ENCODE measurements at regions not wholly inside any gene's neighbourhood (a gene's known extent, or its start where the extent isn't known, plus 50 kb on each side); places are given as distances from the start of the nearest gene placed in this dataset.
"Not testable (repeated sequence)": the region's sequence is repeated elsewhere in the genome, so short reads cannot be mapped to it uniquely, and the experiment has no call there.

- ChIA-PET CTCF (interaction anchor here (1.0 to 5.7 kb wide), 5 partner anchors 55 to 1733 kb away, joined by 3 to 89 read pairs (median 4); no protein-coding TSS in a partner anchor), POLR2A (no interaction called here)
- Histone ChIP-seq H3K4me3 (ENCODE audit: low read depth in 2 of 2, low read length in 1 of 2) (no peak overlapping the region), H3K4me1 (ENCODE audit: control insufficient read depth in 1 of 2, insufficient read depth in 2 of 2, low read depth in 1 of 2, low read length in 1 of 2) (peaks cover 0 to 2% of the 10 kb centered on the region in 2 experiments; a peak in 1 of 4 replicates), H4K20me1 (ENCODE audit: insufficient read depth) (no peaks in the 10 kb centered on the region), H3F3A (replicated peaks; ENCODE audit: insufficient read depth) (no peaks in the 10 kb centered on the region), H3K9ac (no peak overlapping the region), H3K79me2 (ENCODE audit: insufficient read depth) (no peaks in the 10 kb centered on the region), H3K9me2 (no peaks in the 10 kb centered on the region), H3K27me3 (ENCODE audit: insufficient read depth) (no peaks in the 10 kb centered on the region), H3K9me3 (no peaks in the 10 kb centered on the region), H2AFZ (ENCODE audit: low read depth) (no peak overlapping the region), H3K27ac (ENCODE audit: low read depth in 2 of 2, low read length in 1 of 2) (no peak overlapping the region), H3K36me3 (replicated peaks in 1 of 2; ENCODE audit: control insufficient read depth in 1 of 2, insufficient read depth in 2 of 2, low read length in 1 of 2) (no peaks in the 10 kb centered on the region), H3K4me2 (no peak overlapping the region)
- DNase-seq: no peak
- TF ChIP-seq FOSL2 (IDR thresholded peaks at IDR 0.05; ENCODE audit: borderline replicate concordance, low read depth) (no peak), REST (IDR thresholded peaks at IDR 0.05; ENCODE audit: low read depth, low read length) (no peak), FOXJ3 (CRISPR knock-in tag; IDR thresholded peaks at IDR 0.05) (no peak), MXI1 (IDR thresholded peaks at IDR 0.05; ENCODE audit: low read depth, low read length) (no peak), PBX3 (IDR thresholded peaks at IDR 0.05) (no peak), POLR2AphosphoS5 (IDR thresholded peaks at IDR 0.05; ENCODE audit: low read depth, low read length) (no peak), CHD2 (IDR thresholded peaks at IDR 0.05; ENCODE audit: low read length, partially characterized antibody) (no peak), USF2 (IDR thresholded peaks at IDR 0.05; ENCODE audit: borderline replicate concordance, low read depth, low read length) (no peak)
Measured at GRCh38 chr9:13035822-13036221, 243.7 kb downstream of the MPDZ start.

- H3K36me3 ChIP-seq (replicated peaks in 1 of 2; ENCODE audit: control insufficient read depth in 1 of 2, insufficient read depth in 2 of 2, low read length in 1 of 2); H4K20me1 ChIP-seq (ENCODE audit: insufficient read depth); CTCF ChIA-PET: not testable (repeated sequence)
Measured at GRCh38 chr9:13037808-13038207, 241.7 kb downstream of the MPDZ start.

More at GRCh38 chr9:13037808-13038207, 241.7 kb downstream of the MPDZ start:
- H3K79me2 ChIP-seq (ENCODE audit: insufficient read depth); H3K27me3 ChIP-seq (ENCODE audit: insufficient read depth); H3F3A ChIP-seq (replicated peaks; ENCODE audit: insufficient read depth); H3K9me2 ChIP-seq; H3K4me1 ChIP-seq (ENCODE audit: control insufficient read depth in 1 of 2, insufficient read depth in 2 of 2, low read depth in 1 of 2, low read length in 1 of 2); H3K4me2 ChIP-seq; H3K4me3 ChIP-seq (ENCODE audit: low read depth in 2 of 2, low read length in 1 of 2); DNase-seq; H3K27ac ChIP-seq (ENCODE audit: low read depth in 2 of 2, low read length in 1 of 2); H3K9me3 ChIP-seq; H2AFZ ChIP-seq (ENCODE audit: low read depth); POLR2A ChIA-PET; H3K9ac ChIP-seq: not testable (repeated sequence)
- 86% methylated on average over 13 of the region's 27 CpGs for WGBS (ENCODE audit: low lambda C conversion rate)
